ENCODE measurements at regions not wholly inside any gene's neighbourhood (a gene's known extent, or its start where the extent isn't known, plus 50 kb on each side); places are given as distances from the start of the nearest gene placed in this dataset.

DNA sequence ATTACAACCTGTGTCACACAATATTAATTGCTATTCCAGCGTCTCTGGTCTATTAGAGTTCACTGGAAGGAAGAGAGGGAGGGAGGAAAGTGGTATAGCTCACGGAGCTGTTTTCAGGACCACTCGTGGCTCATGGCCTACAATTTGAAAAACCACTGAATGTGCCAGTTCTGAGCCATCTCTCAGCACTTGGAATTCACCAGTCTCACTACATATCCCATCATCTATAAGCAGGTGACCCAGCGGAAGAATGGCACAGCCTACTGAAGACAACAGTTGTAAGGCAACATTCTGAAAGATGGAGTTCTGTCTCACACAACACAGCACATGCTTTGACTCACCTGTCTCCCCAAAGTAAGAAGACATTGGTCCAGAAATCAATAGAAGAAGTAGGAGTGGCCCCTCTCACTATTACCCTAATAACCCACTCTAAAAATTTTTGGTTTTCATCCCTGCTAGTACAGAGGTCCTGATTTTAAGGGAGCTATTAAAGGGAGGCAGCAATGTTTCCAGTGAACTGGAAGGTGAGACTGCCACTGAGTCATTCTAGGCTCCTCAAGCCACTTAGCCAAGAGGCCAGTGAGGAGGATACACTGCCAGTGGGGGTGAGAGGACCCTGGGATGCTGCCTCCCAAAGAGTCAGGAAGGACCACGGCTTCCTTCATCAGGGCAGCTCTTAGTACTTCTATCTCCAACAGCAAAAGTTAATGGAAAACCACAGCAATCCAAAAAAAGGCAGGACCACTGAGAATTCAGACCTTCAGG, 50.0 kb upstream of the DOCK9 start:
- DNase-seq (ENCODE audit: low spot score) = no peak

GRCh38 chr13:99028890-99029289, 51.0 kb upstream of the DOCK9 start:
- peak; percentile 23 for DNase-seq (ENCODE audit: low spot score)

DNA sequence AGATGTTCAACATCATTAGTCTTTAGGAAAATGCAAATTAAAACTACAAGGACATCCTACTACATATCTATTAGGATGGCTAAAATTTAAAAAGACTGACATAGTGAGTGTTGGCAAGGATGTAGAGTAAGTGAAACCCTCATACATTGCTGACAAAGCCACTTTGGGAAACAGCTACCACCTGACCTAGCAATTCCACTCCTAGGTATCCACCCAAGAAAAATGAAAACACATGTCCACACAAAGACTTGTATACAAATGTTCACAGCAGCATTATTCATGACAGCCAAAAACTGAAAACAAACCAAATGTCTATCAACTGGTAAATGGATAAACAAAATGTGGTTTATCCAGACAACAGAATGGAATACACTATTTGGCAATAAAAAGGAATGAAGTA, 51.7 kb upstream of the DOCK9 start:
- no peak for DNase-seq (ENCODE audit: low spot score)

GRCh38 chr13:99030326-99030725, 52.5 kb upstream of the DOCK9 start:
- DNase-seq (ENCODE audit: low spot score) = no peak

GRCh38 chr13:99031832-99032231, 54.0 kb upstream of the DOCK9 start:
- no peak for DNase-seq (ENCODE audit: low spot score)

- no peak for DNase-seq (ENCODE audit: low spot score)
Measured at GRCh38 chr13:99033814-99034213, 56.0 kb upstream of the DOCK9 start.

DNA sequence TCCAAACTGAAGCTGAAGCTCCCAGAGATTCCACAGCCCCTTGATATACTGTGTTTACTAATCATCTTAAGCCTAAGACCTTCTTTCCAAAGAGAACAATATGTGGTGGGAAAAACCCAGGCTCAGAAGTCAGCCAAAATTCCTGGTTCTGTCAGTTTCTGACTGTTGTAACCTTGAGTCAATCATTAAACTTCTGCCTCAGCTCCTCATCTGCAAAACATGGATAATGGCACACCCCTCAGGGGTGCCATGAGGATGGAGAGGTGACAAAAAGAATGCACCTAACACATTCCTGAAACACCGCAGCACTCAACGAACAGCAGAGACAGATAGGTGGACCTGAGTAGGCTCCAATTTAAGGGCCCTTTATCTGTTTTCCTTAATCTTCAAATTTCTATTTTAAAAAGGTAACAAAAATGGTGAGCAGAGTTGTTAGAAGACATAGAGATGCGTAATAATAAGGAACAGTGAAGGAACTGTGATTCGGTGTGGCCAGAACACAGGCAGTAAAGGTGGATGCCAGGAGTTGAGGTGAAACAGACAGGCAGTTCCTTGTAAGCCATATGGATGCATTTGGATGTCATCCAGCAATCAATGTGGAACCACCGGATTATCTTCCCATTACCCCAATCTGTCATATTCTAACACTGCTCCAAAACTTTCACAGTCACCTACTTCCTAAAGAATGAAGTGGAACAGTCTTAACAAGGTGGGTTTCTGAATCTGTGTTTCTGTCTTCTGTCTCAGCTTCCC, 56.6 kb upstream of the DOCK9 start:
- no peak for DNase-seq (ENCODE audit: low spot score)

DNA sequence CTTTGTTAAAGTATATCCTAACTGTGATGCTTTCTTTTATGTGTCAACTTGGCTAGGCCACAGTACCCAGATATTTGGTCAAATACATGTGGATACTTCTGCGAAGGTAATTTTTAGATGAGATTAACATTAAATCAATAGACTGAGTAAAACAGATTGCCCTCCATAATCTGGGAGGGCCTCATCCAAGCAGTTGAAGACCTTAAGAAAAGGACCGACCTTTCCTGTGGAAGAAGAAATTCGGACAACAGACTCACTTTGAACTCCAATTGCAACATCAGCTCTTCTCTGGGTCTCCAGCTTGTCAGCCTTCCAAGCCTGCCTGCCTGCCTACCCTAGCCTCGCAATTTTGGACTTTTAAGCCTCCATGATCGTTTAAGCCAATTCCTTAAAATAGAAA, 57.9 kb upstream of the DOCK9 start:
- no peak for DNase-seq (ENCODE audit: low spot score)

DNA sequence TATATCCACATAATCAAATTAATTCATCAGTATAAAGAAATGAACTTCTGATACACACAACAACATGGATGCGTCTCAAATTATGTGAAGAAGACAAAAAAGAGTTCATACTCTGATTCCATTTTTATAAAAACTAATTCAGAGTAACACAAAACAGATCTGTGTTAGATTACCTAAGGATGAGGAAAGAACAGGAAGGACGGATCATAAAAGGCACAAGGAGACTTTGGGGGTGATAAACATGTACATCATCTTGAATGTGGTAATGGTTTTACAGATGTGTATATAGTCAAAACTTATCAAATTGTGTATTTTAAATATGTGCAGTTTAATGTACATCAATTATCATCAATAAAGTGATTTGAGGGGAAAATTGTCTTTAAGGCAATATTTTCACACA, 59.9 kb upstream of the DOCK9 start:
- no peak for DNase-seq (ENCODE audit: low spot score)

DNA sequence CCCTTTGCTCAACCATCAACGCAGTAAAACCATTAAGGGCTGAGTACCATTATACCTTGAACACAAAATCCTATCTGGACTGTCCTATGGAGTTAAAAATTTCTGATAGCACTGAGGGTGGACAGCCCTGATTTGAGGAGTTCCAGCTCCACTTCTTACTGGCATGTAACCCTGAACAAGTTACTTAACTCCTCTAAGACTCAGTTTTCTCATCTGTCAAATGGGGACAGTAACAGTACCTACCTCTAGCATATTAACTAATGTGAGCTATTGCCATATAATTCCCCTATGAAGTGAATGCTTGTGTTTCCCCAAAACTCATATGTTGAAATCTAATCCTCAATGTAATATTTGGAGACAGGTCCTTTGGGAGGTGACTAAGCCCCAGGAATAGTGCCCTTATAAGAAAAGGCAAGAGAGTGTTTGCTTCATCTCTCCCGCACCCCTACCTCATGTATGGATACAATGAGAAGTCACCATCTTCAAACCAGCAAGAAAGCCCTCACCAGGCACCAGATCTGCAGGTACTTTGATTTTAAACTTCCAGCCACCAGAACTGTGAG, 61.9 kb upstream of the DOCK9 start:
- DNase-seq (ENCODE audit: low spot score) = no peak

DNA sequence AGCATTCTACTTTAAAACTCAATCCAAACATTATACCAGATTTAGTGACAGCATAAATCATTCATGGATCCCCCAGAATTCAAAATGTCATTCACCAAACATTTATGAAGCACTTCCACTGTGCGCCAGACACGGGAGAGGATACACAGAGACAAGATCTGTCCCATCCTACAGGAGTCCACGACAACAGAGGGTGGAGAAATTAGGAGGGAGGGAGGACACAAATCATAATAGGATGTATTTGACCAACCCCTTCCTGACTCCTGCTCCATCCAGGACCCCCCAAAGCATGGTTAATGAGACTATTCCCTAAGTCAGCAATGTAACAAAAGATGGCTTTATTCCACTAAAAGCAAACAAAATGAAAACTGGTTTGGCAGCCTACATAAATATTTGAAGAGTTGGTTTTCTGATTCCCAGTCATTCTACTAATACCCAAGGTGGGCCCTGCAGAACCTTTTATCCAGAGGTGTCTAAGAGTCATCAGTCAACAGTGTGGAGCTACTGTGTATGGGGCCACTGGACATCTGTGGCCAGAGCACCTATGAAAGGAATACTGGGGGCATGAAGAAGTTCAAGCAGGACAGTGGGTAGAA, 62.8 kb upstream of the DOCK9 start:
- DNase-seq (ENCODE audit: low spot score) = no peak

GRCh38 chr13:99041337-99041736, 63.5 kb upstream of the DOCK9 start:
- DNase-seq (ENCODE audit: low spot score) = no peak

- DNase-seq (ENCODE audit: low spot score) = no peak
Measured at GRCh38 chr13:99041788-99042187, 63.9 kb upstream of the DOCK9 start.

GRCh38 chr13:99042521-99043250, 64.8 kb upstream of the DOCK9 start:
- DNase-seq (ENCODE audit: low spot score) = no peak

GRCh38 chr13:99043831-99044231, 66.0 kb upstream of the DOCK9 start:
- no peak for DNase-seq (ENCODE audit: low spot score)

DNA sequence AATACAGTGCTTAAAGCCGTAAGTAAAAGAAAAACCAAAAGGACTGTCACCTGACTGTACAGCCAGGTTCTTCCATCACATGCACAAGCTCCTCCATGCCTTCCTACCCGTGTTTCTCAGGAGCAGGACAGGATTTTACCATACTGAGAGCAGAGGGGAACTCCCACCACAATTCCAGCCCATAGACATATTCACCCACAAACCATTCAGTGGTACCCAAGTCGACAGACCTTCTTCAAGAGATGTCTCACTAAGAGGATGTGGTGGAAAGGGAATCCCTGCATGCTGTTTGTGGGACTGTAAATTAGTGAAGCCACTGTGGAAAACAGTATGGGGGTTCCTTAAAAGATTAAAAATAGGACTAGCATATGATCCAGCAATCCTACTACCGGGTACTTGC, 66.9 kb upstream of the DOCK9 start:
- DNase-seq (ENCODE audit: low spot score) = no peak

DNA sequence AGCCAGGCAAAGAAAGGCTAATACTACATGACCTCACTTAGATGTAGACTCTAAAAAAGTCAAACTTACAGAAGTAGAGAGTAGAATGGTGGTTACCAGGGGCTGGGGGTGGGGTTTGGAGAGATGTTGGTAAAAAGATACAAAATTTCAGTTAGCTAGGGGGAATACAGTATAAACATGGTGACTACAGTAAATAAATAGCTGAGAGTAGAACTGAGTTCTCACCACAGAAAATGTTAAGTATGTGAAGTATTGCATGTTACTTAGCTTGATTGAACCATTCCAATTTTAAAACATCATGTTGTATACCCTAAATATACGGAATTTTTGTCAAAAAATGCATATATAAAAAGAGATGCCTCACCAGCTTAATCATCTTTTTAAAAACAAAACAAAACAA, 67.5 kb upstream of the DOCK9 start:
- no peak for DNase-seq (ENCODE audit: low spot score)

GRCh38 chr13:99046851-99047250, 69.0 kb upstream of the DOCK9 start:
- no peak for DNase-seq (ENCODE audit: low spot score)

- no peak for DNase-seq (ENCODE audit: low spot score)
Measured at GRCh38 chr13:99050983-99051488, 73.2 kb upstream of the DOCK9 start.

DNA sequence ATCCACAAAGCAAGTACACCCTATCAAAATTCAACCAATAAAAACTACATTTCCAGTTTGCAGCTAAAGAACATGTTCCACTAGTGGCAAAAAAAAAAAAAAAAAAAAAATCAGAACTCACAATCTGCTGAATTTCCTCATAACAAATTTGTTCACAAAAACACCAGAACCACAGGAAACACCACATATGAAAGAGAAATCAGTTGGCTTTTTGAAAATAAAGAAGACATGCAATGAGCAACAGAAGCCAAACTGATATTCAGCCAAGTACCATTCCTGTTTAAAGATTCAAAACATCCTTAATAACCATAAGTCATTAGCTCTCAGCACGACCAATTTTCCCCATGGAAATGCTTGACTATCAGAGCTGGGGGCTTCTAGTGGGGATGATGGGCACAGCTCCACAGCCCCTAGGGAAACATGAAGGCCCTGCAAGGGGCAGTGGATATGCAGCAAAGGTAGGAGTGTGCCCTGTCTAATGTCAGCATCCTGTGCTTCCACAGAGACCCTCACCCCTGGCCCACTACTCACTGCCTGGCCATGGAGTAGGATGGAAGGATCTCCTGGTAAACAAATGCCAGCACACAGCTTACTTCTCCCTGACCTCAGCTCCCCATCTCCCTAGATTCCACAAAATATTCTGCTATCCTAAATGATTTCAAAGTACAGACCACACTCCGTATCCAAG, 74.0 kb upstream of the DOCK9 start:
- DNase-seq (ENCODE audit: low spot score) = no peak

- no peak for DNase-seq (ENCODE audit: low spot score)
Measured at GRCh38 chr13:99053636-99054233, 75.9 kb upstream of the DOCK9 start.

Data from germinal center (tissue), 1 donor.